Common myeloid progenitor, CD34-positive (primary cell): ENCODE measurements at regions not wholly inside any gene's neighbourhood (a gene's known extent, or its start where the extent isn't known, plus 50 kb on each side); places are given as distances from the start of the nearest gene placed in this dataset.

Experiments used
- CTCF ChIA-PET: fragments of 350-600 bp; sonication (Branson Sonifier 250); formaldehyde crosslinking; loops from one replicate; lab custom pipeline; 2021; ENCODE audit warnings: antibody characterized with exemption; lab: Charles Lee
- POLR2A ChIA-PET: fragments of 350-600 bp; sonication (Branson Sonifier 250); formaldehyde crosslinking; loops from one replicate; lab custom pipeline; 2021; ENCODE audit warnings: antibody characterized with exemption; lab: Charles Lee
- DNase-seq, 3 donors: peaks; one replicate each; pipeline versions ENCODE4 v3.0.0 to v3.0.0-alpha.2; 2013
- H3K27ac ChIP-seq, 2 experiments: 1 replicate in 1 of 2; 2 replicates in 1 of 2; pipeline ENCODE4 v1.7.0; 2013; ENCODE audit warnings: inconsistent platforms in 2 of 2, low read length in 2 of 2, mild to moderate bottlenecking in 2 of 2, low read depth in 1 of 2, moderate library complexity in 1 of 2; ENCODE audit not compliant: severe bottlenecking in 2 of 2, insufficient read depth in 1 of 2, poor library complexity in 1 of 2
- H3K27me3 ChIP-seq, 5 experiments: replicated peaks in 2 of 5; 1 replicate in 3 of 5; 2 replicates in 2 of 5; pipeline versions ENCODE4 v1.6.1 to v1.7.0; 2013; ENCODE audit warnings: low read length in 4 of 5, mild to moderate bottlenecking in 2 of 5, moderate library complexity in 2 of 5, inconsistent platforms in 1 of 5; ENCODE audit not compliant: insufficient read depth in 5 of 5, control insufficient read depth in 4 of 5
- H3K36me3 ChIP-seq, 4 experiments: 1 replicate in 2 of 4; 2 replicates in 2 of 4; pipeline versions ENCODE4 v1.6.1 to v1.7.0; 2013; ENCODE audit warnings: low read length in 3 of 4, control low read depth in 1 of 4, mild to moderate bottlenecking in 1 of 4; ENCODE audit not compliant: control insufficient read depth in 4 of 4, insufficient read depth in 4 of 4
- H3K4me1 ChIP-seq, 4 experiments: 1 replicate in 3 of 4; 2 replicates in 1 of 4; pipeline versions ENCODE4 v1.6.1 to v1.7.1; 2013; ENCODE audit warnings: low read length in 3 of 4, mild to moderate bottlenecking in 3 of 4, control low read depth in 1 of 4, inconsistent platforms in 1 of 4, moderate library complexity in 1 of 4; ENCODE audit not compliant: control insufficient read depth in 4 of 4, insufficient read depth in 4 of 4; ENCODE audit errors: control extremely low read depth in 1 of 4
- H3K4me3 ChIP-seq, 7 experiments: 1 replicate in 4 of 7; 2 replicates in 3 of 7; pipeline versions ENCODE4 v1.5.1 to v1.7.0; 2013; ENCODE audit warnings: mild to moderate bottlenecking in 7 of 7, low read length in 6 of 7, moderate library complexity in 6 of 7, inconsistent platforms in 2 of 7, low read depth in 2 of 7, control low read depth in 1 of 7; ENCODE audit not compliant: insufficient read depth in 4 of 7, control insufficient read depth in 1 of 7; ENCODE audit errors: extremely low read depth in 1 of 7
- H3K9me3 ChIP-seq, 5 experiments: 1 replicate in 4 of 5; 2 replicates in 1 of 5; pipeline versions ENCODE4 v1.6.1 to v1.7.1; 2013; ENCODE audit warnings: low read length in 4 of 5, mild to moderate bottlenecking in 2 of 5, inconsistent platforms in 1 of 5, low read depth in 1 of 5, moderate library complexity in 1 of 5; ENCODE audit not compliant: control insufficient read depth in 4 of 5, insufficient read depth in 2 of 5; ENCODE audit errors: control extremely low read depth in 1 of 5
- WGBS: methylation state at CpG from one replicate; pipeline ENCODE4 v1.1.5; 2013; ENCODE audit not compliant: insufficient coverage; 5-methylcytosine and 5-hydroxymethylcytosine counted together

- Histone ChIP-seq H3K9me3 (peaks cover 0 to 2% (median 0%) of the 10 kb centered on the region in 5 experiments), H3K27me3 (no peaks in the 10 kb centered on the region), H3K27ac (no peak overlapping the region), H3K4me1 (no peaks in the 10 kb centered on the region), H3K4me3 (no peak overlapping the region), H3K36me3 (no peaks in the 10 kb centered on the region)
- POLR2A ChIA-PET: no interaction called here
- WGBS: no CpG with 5 or more reads among the region's 1 CpG
- no peak for DNase-seq
- CTCF ChIA-PET: no interaction called here
Measured at GRCh38 chr16:80489173-80489572, 51.6 kb upstream of the DYNLRB2 start.

GRCh38 chr16:80488167-80488566, 52.6 kb upstream of the DYNLRB2 start:
- ChIA-PET CTCF (interaction anchor here (0.8 kb wide), 1 partner anchor 15 kb away, joined by 3 read pairs; no protein-coding TSS in a partner anchor), POLR2A (no interaction called here)
- DNase-seq: no peak
- Histone ChIP-seq H3K27ac (no peak overlapping the region), H3K4me3 (no peak overlapping the region), H3K36me3 (no peaks in the 10 kb centered on the region), H3K9me3 (peaks cover 0 to 2% (median 0%) of the 10 kb centered on the region in 5 experiments), H3K27me3 (no peaks in the 10 kb centered on the region), H3K4me1 (no peaks in the 10 kb centered on the region)
- 80% methylated on average over 1 of the region's 2 CpGs for WGBS

GRCh38 chr16:80480664-80481063, 60.1 kb upstream of the DYNLRB2 start:
- Histone ChIP-seq H3K9me3 (peaks cover 0 to 1% (median 0%) of the 10 kb centered on the region in 5 experiments), H3K4me3 (no peak overlapping the region), H3K27me3 (peaks cover 0 to 2% (median 0%) of the 10 kb centered on the region in 5 experiments), H3K27ac (no peak overlapping the region), H3K4me1 (no peaks in the 10 kb centered on the region), H3K36me3 (no peaks in the 10 kb centered on the region)
- no peak for DNase-seq
- POLR2A ChIA-PET: no interaction called here
- CTCF ChIA-PET: interaction anchor here (1.3 kb wide), 1 partner anchor 23 kb away, joined by 3 read pairs; no protein-coding TSS in a partner anchor
- WGBS: 100% methylated on average over 3 of the region's 4 CpGs

GRCh38 chr16:80477838-80478237, 63.0 kb upstream of the DYNLRB2 start:
- CTCF ChIA-PET: no interaction called here
- Histone ChIP-seq H3K27ac (no peak overlapping the region), H3K36me3 (no peaks in the 10 kb centered on the region), H3K9me3 (peaks cover 0 to 1% (median 0%) of the 10 kb centered on the region in 5 experiments), H3K4me1 (no peaks in the 10 kb centered on the region), H3K27me3 (peaks cover 0 to 3% (median 2%) of the 10 kb centered on the region in 5 experiments), H3K4me3 (no peak overlapping the region)
- POLR2A ChIA-PET: no interaction called here
- WGBS: no CpG with 5 or more reads among the region's 2 CpGs
- no peak for DNase-seq

GRCh38 chr16:80468029-80468428, 72.8 kb upstream of the DYNLRB2 start:
- H3K4me1 ChIP-seq: peaks cover 0 to 3% (median 0%) of the 10 kb centered on the region in 4 experiments
- H3K4me3 ChIP-seq: no peak overlapping the region
- 87% methylated on average over 6 of the region's 8 CpGs for WGBS
- ChIA-PET POLR2A (no interaction called here), CTCF (no interaction called here)
- H3K27ac ChIP-seq: no peak overlapping the region
- no peak for DNase-seq
- peaks cover 0 to 2% (median 0%) of the 10 kb centered on the region in 5 experiments for H3K27me3 ChIP-seq
- H3K36me3 ChIP-seq: no peaks in the 10 kb centered on the region
- no peaks in the 10 kb centered on the region for H3K9me3 ChIP-seq

GRCh38 chr16:80466024-80466987, 74.5 kb upstream of the DYNLRB2 start:
- H3K4me3 ChIP-seq: no peak overlapping the region
- peaks cover 0 to 2% (median 0%) of the 10 kb centered on the region in 5 experiments for H3K27me3 ChIP-seq
- WGBS: 37% methylated on average over 21 of the region's 24 CpGs
- DNase-seq: peak; percentile 69 to 89 (median 88)
- no peaks in the 10 kb centered on the region for H3K36me3 ChIP-seq
- H3K27ac ChIP-seq: no peak overlapping the region
- ChIA-PET POLR2A (no interaction called here), CTCF (interaction anchor here (0.7 to 1.3 kb wide), 4 partner anchors 9 to 61 kb away, joined by 3 to 5 read pairs (median 4); no protein-coding TSS in a partner anchor)
- H3K4me1 ChIP-seq: peaks cover 0 to 3% (median 0%) of the 10 kb centered on the region in 4 experiments
- no peaks in the 10 kb centered on the region for H3K9me3 ChIP-seq
